HG03354 (cell line): ENCODE measurements at regions not wholly inside any gene's neighbourhood (a gene's known extent, or its start where the extent isn't known, plus 50 kb on each side); places are given as distances from the start of the nearest gene placed in this dataset.

Experiments used
- ATAC-seq: cut with Tn5 transposase; IDR thresholded peaks from one replicate; pipeline ENCODE4 v1.9.1; 2021; ENCODE audit warnings: mild to moderate bottlenecking; ENCODE audit not compliant: unreplicated experiment, poor library complexity, severe bottlenecking

DNA sequence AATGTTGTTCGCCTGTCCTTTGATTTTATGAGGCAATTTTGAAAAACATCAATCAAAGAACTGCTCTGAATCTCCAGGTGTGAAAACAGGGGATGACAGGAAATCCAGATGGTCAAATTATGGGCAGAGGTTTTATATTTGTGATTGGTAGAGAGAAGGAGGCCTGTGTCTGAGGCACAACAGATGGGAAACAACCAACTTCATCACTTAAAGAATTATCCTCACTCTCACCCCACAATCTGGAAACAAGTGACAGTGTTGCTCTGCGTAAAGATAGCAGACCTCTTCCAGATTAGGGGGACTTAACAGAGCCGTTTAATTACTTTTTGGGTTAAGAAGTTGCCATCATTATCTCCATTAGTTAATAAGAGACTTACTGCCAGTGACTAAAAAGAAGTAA is 64.1 kb upstream of the EGLN3 start:
- no peak for ATAC-seq

DNA sequence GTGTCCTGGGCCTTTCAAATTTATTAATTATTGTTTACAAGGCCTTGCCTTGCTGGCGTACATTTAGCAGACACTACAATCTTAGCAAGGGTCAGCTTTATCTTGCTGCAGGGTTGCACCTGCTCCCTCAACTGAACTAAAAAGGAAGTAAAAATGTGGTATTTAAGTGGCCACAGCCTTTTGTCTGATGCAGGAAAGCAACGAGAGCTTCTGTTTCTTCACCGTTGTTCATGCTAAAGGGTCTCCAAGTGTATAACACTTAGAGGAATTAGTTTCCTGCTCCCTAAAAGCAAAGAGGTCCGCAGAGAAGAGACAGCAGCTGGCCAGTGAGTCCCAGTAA is 62.8 kb upstream of the EGLN3 start:
- ATAC-seq, result peak; percentile 60

DNA sequence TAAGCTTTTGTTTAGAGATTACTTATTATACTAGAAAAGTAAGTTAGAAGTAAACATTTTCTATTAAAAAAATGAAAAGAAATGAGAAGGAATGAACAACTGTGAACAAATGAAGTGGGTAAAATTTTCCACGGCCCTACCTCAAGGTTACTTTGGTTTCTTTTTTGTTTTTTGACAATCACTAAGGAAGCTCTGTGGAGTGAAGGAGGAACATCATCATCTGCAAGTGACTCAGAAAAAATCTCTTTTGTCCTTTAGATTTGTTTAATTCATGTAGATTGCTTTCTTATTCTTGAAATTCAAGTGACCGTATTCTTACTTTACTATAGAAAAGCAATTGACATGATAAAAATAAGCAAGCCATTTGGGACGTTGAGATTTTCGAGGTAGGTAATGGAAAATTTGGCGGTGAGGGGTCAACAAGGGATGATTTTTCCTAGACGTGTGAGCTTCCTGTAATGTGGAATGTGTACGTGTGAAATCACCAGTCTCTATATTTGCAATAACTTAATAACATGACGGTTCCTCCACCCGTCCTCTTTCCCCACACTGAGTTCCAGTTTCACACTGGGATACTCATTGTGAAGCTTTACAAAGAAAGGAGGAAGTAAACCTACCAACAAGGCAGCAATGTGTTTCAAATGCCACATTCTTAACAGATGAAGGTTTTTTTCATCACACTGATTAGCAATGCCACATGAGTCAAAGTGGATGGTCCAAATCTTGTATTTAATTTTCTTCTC is 62.3 kb upstream of the EGLN3 start:
- ATAC-seq, result peak; percentile 75

DNA sequence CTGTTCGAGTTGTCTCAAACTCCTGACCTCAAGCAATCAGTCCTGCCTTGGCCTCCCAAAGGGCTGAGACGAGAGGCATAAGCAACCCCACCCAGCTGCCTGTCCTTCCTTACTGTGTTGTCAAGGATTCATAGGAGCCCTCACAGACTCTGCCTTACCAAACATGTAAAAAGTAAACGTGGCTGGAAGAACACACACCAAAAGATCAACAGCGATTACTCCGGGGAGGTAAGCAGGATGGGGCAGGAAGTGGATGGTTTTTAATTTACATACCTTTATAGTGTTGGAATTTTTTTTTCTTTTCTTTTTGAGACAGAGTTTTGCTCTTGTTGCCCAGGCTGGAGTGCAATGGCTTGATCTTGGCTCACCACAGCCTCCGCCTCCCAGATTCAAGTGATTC is 61.5 kb upstream of the EGLN3 start:
- no peak for ATAC-seq

DNA sequence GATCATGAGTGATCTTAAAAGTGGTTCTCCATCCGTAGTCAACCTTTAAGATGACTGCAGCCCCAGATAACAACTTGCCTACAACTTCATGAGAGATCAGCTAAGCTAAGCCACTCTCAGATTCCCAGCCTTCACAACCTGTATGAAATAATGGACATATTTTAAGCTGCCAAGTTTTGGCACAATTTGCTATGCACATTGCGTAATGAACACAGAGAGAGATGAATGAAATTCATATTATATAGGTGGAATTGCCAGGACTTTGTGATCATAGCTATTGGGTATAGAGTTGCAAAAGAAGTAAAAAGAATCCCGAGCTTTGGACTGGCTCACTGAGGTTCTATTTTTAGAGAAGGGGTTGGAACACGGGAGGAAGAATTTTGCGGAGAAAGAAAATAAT is 59.1 kb upstream of the EGLN3 start:
- ATAC-seq, result no peak

DNA sequence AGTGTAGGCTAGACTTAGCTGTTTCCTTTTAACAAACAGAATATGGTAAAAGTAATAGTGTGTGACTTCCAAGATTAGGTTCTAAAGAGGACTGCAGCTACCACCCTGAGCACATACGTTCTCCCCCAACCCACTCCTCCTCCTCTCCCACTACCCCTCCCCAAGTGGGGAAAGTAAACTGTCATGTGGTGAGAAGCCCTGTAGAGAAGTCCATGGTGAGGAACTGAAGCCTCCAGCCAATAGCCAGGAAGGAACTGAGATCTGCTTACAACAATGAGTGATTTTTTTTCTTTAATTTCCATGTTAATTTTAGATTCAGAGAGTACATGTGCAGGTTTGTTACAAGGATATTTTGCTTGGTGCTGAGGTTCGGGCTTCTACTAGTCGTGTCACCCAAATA is 57.0 kb upstream of the EGLN3 start:
- no peak for ATAC-seq

DNA sequence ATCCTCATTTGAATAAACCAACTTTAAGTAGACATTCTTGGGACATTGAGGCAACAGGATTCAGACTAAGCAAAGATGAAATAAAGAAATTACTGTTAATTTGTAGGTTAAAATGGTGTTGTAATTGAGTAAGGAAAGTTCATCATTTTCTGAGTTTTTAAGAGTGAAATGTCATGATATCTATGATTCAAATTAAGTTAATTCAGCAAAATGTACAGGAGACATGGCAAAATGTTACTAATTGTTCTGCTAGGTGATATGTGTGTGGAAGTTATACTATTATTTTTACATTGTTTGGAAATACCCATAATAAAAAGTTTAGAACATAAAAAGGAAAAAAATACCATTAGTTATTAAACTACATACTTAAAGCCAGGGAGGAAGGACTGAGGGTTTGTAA is 55.0 kb upstream of the EGLN3 start:
- ATAC-seq, result no peak

DNA sequence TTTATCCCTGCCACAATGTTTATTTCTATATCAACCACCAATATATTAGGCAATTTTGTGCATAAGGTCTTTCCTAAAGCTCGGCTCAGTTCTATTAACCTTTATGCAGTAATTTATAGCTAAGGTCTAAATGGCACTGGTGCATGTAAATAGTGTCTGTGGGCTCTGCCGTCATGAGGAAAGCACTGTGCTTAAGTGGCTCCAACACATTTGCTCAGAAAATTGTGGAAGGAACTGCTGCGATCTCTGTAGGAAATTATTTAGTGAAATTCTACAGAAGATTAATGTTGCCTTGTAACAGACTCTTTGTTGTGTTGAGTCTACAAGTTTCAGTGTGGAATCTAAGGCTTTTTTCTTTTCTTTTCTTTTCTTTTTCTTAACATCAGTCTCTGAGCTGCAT is 54.0 kb upstream of the EGLN3 start:
- no peak for ATAC-seq

DNA sequence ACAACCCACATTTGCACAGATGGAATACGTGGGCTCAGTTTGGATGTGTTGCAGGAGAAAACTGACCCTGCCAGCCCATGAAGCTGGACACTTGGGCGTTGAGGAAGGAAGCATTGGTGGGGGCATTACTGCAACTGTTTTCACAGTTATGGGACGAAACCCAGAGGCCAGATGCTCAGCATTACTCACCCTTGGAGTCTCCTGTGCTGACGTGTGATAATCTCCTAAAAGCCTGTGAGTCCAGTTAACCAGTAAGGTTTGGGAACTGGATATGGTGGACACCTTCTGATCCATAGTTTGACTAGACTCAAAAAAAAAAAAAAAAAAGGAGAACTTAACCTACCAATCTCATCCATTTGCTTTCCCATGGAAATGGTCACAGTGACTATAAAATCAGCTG is 52.8 kb upstream of the EGLN3 start:
- ATAC-seq, result no peak

DNA sequence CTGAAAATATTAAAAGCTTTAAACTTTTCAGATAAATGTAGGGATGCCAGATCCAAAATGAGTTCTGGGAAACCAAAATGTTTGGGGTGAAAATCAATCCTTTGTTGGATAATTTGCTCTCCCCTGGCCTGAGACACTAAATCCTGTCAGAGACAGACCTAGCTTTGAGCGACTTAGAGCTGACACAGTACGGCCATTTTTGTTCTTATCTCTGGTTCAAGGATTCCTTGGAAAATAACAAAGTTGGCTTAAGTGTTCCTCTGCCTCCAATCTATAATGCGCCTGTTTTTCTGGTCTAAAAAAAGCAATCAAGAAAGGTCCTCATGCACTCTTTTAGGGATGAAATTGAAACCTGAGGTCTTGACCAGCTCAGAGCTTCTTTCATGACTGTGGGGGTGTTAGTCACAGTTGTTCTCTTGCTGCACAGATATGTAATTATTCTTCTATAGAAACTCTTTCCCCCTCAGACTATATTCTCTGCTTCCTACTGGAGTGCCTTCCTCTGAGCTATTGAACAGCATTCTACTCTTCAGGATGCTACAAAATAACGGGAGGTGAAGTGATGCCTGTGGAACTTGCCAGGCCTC is 52.3 kb upstream of the EGLN3 start:
- ATAC-seq, result no peak
